ENCODE measurements at regions not wholly inside any gene's neighbourhood (a gene's known extent, or its start where the extent isn't known, plus 50 kb on each side); places are given as distances from the start of the nearest gene placed in this dataset.

DNA sequence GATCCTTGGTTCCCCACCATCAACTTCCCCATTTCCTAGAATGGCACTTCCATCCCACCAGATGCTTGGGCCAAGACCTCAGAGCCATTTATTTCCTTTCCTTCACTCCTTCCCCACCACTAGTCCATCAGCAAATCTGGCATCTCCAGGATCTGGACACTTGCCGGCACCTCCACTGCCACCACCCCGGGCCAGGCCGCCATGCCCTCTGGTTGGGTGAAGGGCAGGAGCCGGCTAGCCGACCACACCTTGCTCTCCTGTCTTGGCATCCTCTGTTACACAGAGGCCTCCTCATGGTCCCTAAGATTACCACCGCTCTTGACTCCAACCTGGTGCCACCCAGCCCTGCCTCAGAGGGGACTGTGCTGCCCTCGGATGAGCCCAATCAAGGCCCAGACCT lies 104.5 kb downstream of the RMI2 start (continued):
- TF ChIP-seq RAD21 (IDR thresholded peaks at IDR 0.05; ENCODE audit: insufficient read depth, low read depth, low read length) (no peak), FOS (IDR thresholded peaks at IDR 0.05; ENCODE audit: borderline replicate concordance, extremely low read depth, insufficient read length) (no peak), SREBF2 (IDR thresholded peaks at IDR 0.05; ENCODE audit: low read length) (no peak), BHLHE40 (IDR thresholded peaks at IDR 0.05; ENCODE audit: borderline replicate concordance in 1 of 2, low read depth in 2 of 2, low read length in 1 of 2) (no peak)

DNA sequence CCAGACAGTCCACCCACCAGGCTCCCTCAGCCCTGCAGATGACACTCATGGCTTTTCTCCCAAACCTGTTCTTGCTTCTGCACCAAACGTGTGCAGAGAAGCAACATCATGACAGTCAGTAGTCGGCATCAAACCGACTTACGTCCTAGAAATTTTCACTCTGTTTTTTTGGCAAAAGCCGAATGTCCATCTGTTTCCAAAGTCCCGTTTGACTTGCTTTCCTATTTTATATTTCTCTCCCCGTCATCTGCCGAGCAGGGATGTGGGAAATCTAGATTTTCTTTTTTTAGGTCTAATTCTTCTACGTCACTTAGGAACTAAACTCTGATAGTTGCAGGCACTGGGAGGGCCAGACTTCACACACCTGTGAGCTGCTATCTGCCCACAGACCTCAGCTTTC lies 104.9 kb downstream of the RMI2 start:
- 55% methylated on average over 9 of the region's 9 CpGs for WGBS (ENCODE audit: insufficient coverage, insufficient replicate concordance, low lambda C conversion rate, missing lambda C conversion rate)
- SMC1A ChIA-PET (ENCODE audit: uncharacterized antibody, unreplicated experiment), result no interaction called here
- Histone ChIP-seq H3K4me1 (ENCODE audit: control insufficient read depth, insufficient read depth, low read length) (no peaks in the 10 kb centered on the region), H3K4me2 (ENCODE audit: control insufficient read depth, insufficient read depth) (no peak overlapping the region), H3K79me2 (ENCODE audit: control insufficient read depth, insufficient read depth, low read length) (no peaks in the 10 kb centered on the region), H3K9me3 (replicated peaks; ENCODE audit: control insufficient read depth, insufficient read depth, low read length) (no peaks in the 10 kb centered on the region), H3K36me3 (ENCODE audit: control insufficient read depth in 2 of 2, insufficient read depth in 2 of 2, low read length in 1 of 2) (no peaks in the 10 kb centered on the region), H4K20me1 (ENCODE audit: control insufficient read depth, insufficient read depth) (no peaks in the 10 kb centered on the region), H3K9ac (ENCODE audit: control insufficient read depth, insufficient read depth, low read length) (no peak overlapping the region), H3K27ac (ENCODE audit: control insufficient read depth, insufficient read depth) (no peak overlapping the region), H3K27me3 (replicated peaks in 1 of 2; ENCODE audit: control insufficient read depth in 2 of 2, insufficient read depth in 2 of 2, low read length in 1 of 2) (no peaks in the 10 kb centered on the region; a peak in 1 of 4 replicates), H3K4me3 (no peak overlapping the region), H2AFZ (ENCODE audit: control insufficient read depth, low read depth, low read length) (no peak overlapping the region)
- POLR2A ChIA-PET, result no interaction called here
- CTCF ChIA-PET, result interaction anchor here (0.6 kb wide), 1 partner anchor 193 kb away, joined by 3 read pairs; no protein-coding TSS in a partner anchor
- DNase-seq (ENCODE audit: low read depth, low spot score) (no peak), ATAC-seq (no peak), FAIRE-seq (no peak)
- TF ChIP-seq, protein P1, sequence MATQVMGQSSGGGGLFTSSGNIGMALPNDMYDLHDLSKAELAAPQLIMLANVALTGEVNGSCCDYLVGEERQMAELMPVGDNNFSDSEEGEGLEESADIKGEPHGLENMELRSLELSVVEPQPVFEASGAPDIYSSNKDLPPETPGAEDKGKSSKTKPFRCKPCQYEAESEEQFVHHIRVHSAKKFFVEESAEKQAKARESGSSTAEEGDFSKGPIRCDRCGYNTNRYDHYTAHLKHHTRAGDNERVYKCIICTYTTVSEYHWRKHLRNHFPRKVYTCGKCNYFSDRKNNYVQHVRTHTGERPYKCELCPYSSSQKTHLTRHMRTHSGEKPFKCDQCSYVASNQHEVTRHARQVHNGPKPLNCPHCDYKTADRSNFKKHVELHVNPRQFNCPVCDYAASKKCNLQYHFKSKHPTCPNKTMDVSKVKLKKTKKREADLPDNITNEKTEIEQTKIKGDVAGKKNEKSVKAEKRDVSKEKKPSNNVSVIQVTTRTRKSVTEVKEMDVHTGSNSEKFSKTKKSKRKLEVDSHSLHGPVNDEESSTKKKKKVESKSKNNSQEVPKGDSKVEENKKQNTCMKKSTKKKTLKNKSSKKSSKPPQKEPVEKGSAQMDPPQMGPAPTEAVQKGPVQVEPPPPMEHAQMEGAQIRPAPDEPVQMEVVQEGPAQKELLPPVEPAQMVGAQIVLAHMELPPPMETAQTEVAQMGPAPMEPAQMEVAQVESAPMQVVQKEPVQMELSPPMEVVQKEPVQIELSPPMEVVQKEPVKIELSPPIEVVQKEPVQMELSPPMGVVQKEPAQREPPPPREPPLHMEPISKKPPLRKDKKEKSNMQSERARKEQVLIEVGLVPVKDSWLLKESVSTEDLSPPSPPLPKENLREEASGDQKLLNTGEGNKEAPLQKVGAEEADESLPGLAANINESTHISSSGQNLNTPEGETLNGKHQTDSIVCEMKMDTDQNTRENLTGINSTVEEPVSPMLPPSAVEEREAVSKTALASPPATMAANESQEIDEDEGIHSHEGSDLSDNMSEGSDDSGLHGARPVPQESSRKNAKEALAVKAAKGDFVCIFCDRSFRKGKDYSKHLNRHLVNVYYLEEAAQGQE (IDR thresholded peaks at IDR 0.05; ENCODE audit: low read depth, low read length), result no peak
- TF ChIP-seq CHD1 (IDR thresholded peaks at IDR 0.05; ENCODE audit: low read depth, low read length) (no peak), FOXK2 (IDR thresholded peaks at IDR 0.05) (no peak), SREBF1 (IDR thresholded peaks at IDR 0.05; ENCODE audit: low read length) (no peak), MYB (IDR thresholded peaks at IDR 0.05; ENCODE audit: borderline replicate concordance, low read depth, low read length) (no peak), TAF1 (IDR thresholded peaks at IDR 0.05; ENCODE audit: borderline replicate concordance, low read depth, low read length) (no peak), BMI1 (IDR thresholded peaks at IDR 0.05; ENCODE audit: borderline replicate concordance) (no peak), NR2C2 (IDR thresholded peaks at IDR 0.05; ENCODE audit: borderline replicate concordance, control insufficient read depth, insufficient read length, low read depth) (no peak), HCFC1 (IDR thresholded peaks at IDR 0.05; ENCODE audit: low read length) (no peak), ZNF384 (IDR thresholded peaks at IDR 0.05; ENCODE audit: borderline replicate concordance, low read depth, low read length) (no peak)
- TF ChIP-seq, protein P2, sequence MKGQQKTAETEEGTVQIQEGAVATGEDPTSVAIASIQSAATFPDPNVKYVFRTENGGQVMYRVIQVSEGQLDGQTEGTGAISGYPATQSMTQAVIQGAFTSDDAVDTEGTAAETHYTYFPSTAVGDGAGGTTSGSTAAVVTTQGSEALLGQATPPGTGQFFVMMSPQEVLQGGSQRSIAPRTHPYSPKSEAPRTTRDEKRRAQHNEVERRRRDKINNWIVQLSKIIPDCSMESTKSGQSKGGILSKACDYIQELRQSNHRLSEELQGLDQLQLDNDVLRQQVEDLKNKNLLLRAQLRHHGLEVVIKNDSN (IDR thresholded peaks at IDR 0.05; ENCODE audit: borderline replicate concordance, extremely low read length, insufficient read depth, low read depth, low read length), result no peak
- BruUV-seq (replicated peaks), result no TSS peak
- intact Hi-C loops (cut with micrococcal nuclease; ENCODE audit: unreplicated experiment), result no loop called here
- in situ Hi-C loops (cut with MboI), result no loop called here
- RAD21 ChIA-PET (ENCODE audit: unreplicated experiment), result no interaction called here

Data from GM12878 (cell line).